Ovary (tissue), 7 donors: ENCODE measurements at regions not wholly inside any gene's neighbourhood (a gene's known extent, or its start where the extent isn't known, plus 50 kb on each side); places are given as distances from the start of the nearest gene placed in this dataset.

Experiments
- DNase-seq, 5 donors: peaks; one replicate each; pipeline ENCODE4 v3.0.0-alpha.2; 2019 to 2020
- H3K27ac ChIP-seq, 2 donors: fragments of 200-600 bp; one replicate each; pipeline versions ENCODE4 v1.5.1 to v1.8.0; 2019 to 2022
- H3K27me3 ChIP-seq: fragments of 200-600 bp; one replicate; pipeline ENCODE4 v1.8.0; 2022
- H3K36me3 ChIP-seq: fragments of 200-600 bp; sonication (generic); one replicate; pipeline ENCODE4 v1.5.1; 2019
- H3K4me1 ChIP-seq: one replicate; pipeline ENCODE4 v1.8.1; 2013; ENCODE audit warnings: mild to moderate bottlenecking, moderate library complexity; ENCODE audit not compliant: insufficient read depth
- H3K4me3 ChIP-seq: fragments of 200-600 bp; sonication (generic); one replicate; pipeline ENCODE4 v1.5.1; 2017
- H3K9me3 ChIP-seq, 2 donors: fragments of 200-600 bp in 1 of 2; sonication (generic) in 1 of 2; one replicate each; pipeline versions ENCODE4 v1.5.1 to v1.8.1; 2013 to 2019; ENCODE audit warnings: mild to moderate bottlenecking in 1 of 2, moderate library complexity in 1 of 2
- CTCF ChIP-seq, 3 donors: fragments of 450-650 bp in 2 of 3; fragments of 200-600 bp in 1 of 3; IDR thresholded peaks; one replicate each; pipeline versions ENCODE4 v1.5.1 to v1.8.0; 2016 to 2022; ENCODE audit warnings: antibody characterized with exemption in 3 of 3, mild to moderate bottlenecking in 1 of 3
- EP300 ChIP-seq: sonication (generic); formaldehyde crosslinking; IDR thresholded peaks from one replicate; pipeline ENCODE4 v1.6.1; 2017; ENCODE audit warnings: antibody characterized with exemption
- POLR2A ChIP-seq: fragments of 450-650 bp; IDR thresholded peaks from one replicate; pipeline ENCODE4 v1.6.1; 2017; ENCODE audit warnings: antibody characterized with exemption, mild to moderate bottlenecking, moderate library complexity
- WGBS, 3 donors: extraction: QIAGEN DNeasy Blood & Tissue Kit in 1 of 3; methylation state at CpG; one replicate each; pipeline versions ENCODE4 v1.1.5 to v1.1.7; 2013 to 2017; 5-methylcytosine and 5-hydroxymethylcytosine counted together
- intact Hi-C, 4 donors: fragments of 100-400 bp; cut with DNase I; formaldehyde crosslinking; loops; one replicate each; pipeline versions ENCODE4 v1.11.0 to v1.15.1; 2022 to 2023
- donor health status: DM: no; HTN: no; CAD: no; lungs with moderate emphysema.
- donor health status: DM: no; HTN: no; CAD: no.
- donor health status: Bipolar disorder and iron deficiency.
- donor health status: DM: no; HTN: no; CAD: no.
- donor health status: DM: yes; HTN: yes; CAD: no.

DNA sequence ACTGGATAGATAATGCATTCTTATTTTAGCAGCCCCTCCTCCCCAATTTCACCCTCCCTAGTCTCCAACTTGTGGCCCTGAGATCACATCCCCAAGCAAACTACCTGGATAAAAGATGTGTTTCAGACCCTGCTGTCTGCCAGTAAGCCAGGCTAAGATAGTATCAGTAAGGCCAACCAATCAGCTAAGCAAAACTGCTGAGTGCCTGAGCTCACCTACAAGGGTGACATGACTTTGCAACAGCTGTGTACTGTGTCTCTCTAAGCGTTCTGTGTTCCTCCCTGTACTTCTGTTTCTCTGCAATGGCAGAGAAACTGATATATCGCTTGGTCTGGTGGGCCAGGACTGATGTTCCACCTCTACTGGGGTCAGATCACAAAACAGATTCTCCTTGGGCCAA lies 224.9 kb downstream of the BTG1 start:
- Histone ChIP-seq H3K27ac (no peak overlapping the region), H3K36me3 (no peaks in the 10 kb centered on the region), H3K27me3 (no peaks in the 10 kb centered on the region), H3K4me1 (peaks cover 4% of the 10 kb centered on the region), H3K9me3 (no peaks in the 10 kb centered on the region), H3K4me3 (no peak overlapping the region)
- 95 to 97% (median 96%) methylated on average over 2 of the region's 2 CpGs for WGBS, 3 donors
- DNase-seq: no peak
- intact Hi-C loops: no loop called here
- no peak for TF ChIP-seq CTCF (IDR thresholded peaks at IDR 0.05)
- no peak for TF ChIP-seq POLR2A
- no peak for TF ChIP-seq EP300

DNA sequence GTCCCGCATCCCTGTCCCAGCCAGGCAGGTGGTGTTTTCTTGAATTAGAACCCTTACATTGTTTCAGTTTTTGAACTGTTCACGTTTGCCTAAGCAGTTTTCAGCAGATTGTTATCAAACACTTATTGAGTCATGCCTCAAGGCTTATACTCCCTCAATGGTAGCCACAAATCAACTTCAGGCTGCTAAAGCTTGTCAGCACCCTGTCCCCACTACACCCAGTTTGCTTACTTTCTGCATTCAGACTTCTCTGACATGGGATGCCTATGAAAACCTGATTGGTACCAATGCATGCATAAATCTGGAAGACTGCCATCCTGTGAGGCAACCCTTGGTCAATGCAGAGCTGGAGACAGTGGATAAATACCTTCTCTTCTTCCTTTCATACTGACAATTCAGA lies 225.4 kb downstream of the BTG1 start:
- WGBS, 3 donors: 77 to 88% (median 84%) methylated on average over 2 of the region's 2 CpGs
- Histone ChIP-seq H3K4me1 (peaks cover 4% of the 10 kb centered on the region), H3K9me3 (no peaks in the 10 kb centered on the region), H3K27me3 (no peaks in the 10 kb centered on the region), H3K36me3 (no peaks in the 10 kb centered on the region), H3K27ac (no peak overlapping the region), H3K4me3 (no peak overlapping the region)
- DNase-seq: no peak
- intact Hi-C loops: no loop called here
- TF ChIP-seq CTCF (IDR thresholded peaks at IDR 0.05) (no peak), EP300 (no peak), POLR2A (no peak)

- intact Hi-C loops: no loop called here
- peaks cover 4% of the 10 kb centered on the region for H3K4me1 ChIP-seq
- TF ChIP-seq EP300 (no peak), POLR2A (no peak), CTCF (IDR thresholded peaks at IDR 0.05) (no peak)
- 92 to 95% (median 92%) methylated on average over 4 of the region's 4 CpGs for WGBS, 3 donors
- no peaks in the 10 kb centered on the region for H3K27me3 ChIP-seq
- no peak for DNase-seq
- no peak overlapping the region for H3K27ac ChIP-seq
- no peaks in the 10 kb centered on the region for H3K36me3 ChIP-seq
- no peaks in the 10 kb centered on the region for H3K9me3 ChIP-seq
- no peak overlapping the region for H3K4me3 ChIP-seq
Observed at GRCh38 chr12:91918431-91918830, 227.2 kb downstream of the BTG1 start.

DNA sequence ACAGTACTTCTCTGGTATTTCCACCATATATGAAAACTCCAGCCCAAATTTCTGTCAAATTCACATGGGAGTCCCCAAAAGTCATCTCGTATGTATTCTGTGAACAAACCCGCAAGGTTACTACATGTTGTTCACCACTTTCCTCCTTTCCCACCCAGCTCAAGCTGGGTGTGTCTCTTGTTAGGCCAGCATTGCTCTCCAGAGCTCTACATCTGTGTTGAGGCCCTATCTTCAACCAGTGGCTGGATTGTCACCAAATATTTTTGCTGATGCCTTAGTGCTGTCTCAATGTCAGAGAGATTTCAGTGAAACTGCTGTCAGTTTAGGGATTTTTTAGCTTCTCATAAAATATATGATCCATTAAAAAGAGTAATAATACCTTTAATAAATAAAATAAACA lies 230.9 kb downstream of the BTG1 start:
- no peak for DNase-seq
- 96 to 98% (median 97%) methylated on average over 2 of the region's 2 CpGs for WGBS, 3 donors
- TF ChIP-seq EP300 (no peak), CTCF (IDR thresholded peaks at IDR 0.05) (no peak)
- Histone ChIP-seq H3K27ac (no peak overlapping the region), H3K27me3 (no peaks in the 10 kb centered on the region), H3K9me3 (no peaks in the 10 kb centered on the region), H3K4me3 (no peak overlapping the region), H3K4me1 (no peaks in the 10 kb centered on the region), H3K36me3 (no peaks in the 10 kb centered on the region)
- intact Hi-C loops: no loop called here

DNA sequence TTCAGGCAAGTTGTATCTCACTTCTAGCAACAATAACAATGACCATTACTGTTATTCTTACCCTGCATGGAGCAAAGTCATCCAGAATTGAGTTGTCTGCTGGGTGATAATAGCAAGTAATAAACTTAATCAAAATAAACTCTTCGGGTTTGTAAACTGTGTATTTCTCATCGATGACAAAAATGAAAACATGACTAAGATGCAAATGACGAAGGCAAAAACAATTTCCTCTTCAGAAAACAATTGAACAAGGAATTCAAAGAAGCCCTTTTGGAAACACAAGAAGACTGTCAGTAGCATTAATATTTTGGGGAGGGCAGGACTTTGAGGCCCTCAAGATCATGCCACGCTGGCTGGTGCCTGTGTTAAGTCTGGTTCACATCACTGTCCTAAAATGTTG lies 232.0 kb downstream of the BTG1 start:
- intact Hi-C loops: no loop called here

More for the DNA sequence above, 232.0 kb downstream of the BTG1 start:
- no peaks in the 10 kb centered on the region for H3K9me3 ChIP-seq
- H3K4me3 ChIP-seq: no peak overlapping the region
- 54 to 78% (median 63%) methylated on average over 4 of the region's 4 CpGs for WGBS, 3 donors
- H3K27me3 ChIP-seq: no peaks in the 10 kb centered on the region
- no peaks in the 10 kb centered on the region for H3K36me3 ChIP-seq
- TF ChIP-seq CTCF (IDR thresholded peaks at IDR 0.05): no peak
- TF ChIP-seq EP300: no peak
- no peak for TF ChIP-seq POLR2A
- no peak overlapping the region for H3K27ac ChIP-seq
- H3K4me1 ChIP-seq: no peaks in the 10 kb centered on the region
- DNase-seq: no peak
